Retinal pigment epithelial cell (primary cell): ENCODE measurements at regions not wholly inside any gene's neighbourhood (a gene's known extent, or its start where the extent isn't known, plus 50 kb on each side); places are given as distances from the start of the nearest gene placed in this dataset.

Experiments
- DNase-seq: peaks from one replicate; pipeline ENCODE4 v3.0.0-alpha.2; 2010; ENCODE audit warnings: low read depth
- H3K4me3 ChIP-seq: 2 replicates; pipeline ENCODE4 v1.5.1; 2011; ENCODE audit warnings: mild to moderate bottlenecking, low read length, control low read depth, moderate library complexity
- CTCF ChIP-seq: conservative IDR thresholded peaks from 2 replicates; pipeline ENCODE4 v1.5.1; 2011; ENCODE audit warnings: low read depth, low read length, control low read depth, inconsistent platforms

GRCh38 chr6:3594201-3594600 lies 137.4 kb upstream of the SLC22A23 start:
- TF ChIP-seq CTCF = no peak
- no peak for DNase-seq
- H3K4me3 ChIP-seq = no peak overlapping the region

DNA sequence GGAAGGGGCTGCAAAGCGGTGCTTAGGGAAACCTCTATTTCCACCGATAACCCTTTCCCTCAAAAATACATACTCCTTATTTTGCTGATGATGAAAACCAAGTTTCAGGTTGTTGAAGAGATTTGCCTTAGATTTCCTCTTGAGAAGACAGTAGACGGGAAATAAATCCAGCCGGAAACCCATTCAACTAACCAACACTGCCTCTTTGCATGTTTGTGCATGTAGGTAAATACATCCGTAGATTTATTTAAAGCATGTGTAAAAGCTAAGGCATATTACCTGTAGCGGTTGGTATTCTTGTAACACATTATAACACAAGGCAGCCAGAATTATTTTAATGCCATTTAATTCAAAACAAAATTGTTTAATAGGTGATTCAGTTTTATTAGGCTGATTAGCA lies 136.3 kb upstream of the SLC22A23 start:
- no peak for TF ChIP-seq CTCF
- no peak overlapping the region for H3K4me3 ChIP-seq
- DNase-seq = no peak

DNA sequence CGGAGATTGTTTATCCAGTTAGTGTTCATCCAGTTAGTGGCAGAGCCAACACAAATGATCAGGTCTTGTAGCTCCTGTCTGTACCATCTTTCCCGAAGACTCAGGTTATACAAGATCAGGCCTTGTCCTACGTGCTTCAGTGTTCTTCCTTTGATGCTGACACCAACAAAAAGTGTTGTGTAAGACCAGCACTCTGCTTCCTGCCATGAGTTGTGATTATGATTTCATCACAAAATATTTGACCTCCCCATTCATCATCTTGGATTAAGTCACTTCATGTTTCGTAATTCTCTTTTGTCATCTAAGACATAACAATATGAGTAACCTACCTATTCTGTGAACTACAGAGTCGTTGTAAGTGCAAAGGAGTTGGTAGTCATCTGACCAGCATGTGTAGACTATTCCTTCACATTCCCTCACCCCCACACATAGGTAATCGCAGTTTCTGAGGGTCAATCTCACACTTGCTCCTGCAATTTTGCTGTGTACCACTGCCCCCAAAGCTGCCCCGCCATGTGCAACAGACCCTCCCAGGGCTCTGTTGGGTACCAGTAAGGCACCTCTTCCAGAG lies 135.6 kb upstream of the SLC22A23 start:
- DNase-seq = peak; percentile 66
- no peak overlapping the region for H3K4me3 ChIP-seq
- no peak for TF ChIP-seq CTCF

DNA sequence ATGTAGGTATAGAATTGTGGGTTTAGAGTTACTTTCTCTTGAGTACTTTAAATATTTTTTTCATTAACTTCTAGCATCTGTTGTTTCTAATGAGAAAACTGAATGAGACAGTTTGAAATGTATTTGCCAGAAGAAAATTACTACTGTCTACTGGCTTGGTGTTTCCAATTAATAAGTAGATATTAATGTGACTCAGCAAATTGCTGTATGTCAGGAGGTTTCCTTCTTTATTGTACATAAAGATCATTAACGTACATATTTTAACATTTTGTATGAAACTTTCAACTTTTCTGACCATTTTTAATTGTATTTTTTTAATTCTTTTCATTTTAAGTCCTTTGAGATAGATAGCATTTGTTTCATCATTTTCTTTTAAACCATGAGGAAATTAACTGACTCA lies 135.1 kb upstream of the SLC22A23 start:
- DNase-seq = no peak
- no peak for TF ChIP-seq CTCF
- H3K4me3 ChIP-seq = no peak overlapping the region

DNA sequence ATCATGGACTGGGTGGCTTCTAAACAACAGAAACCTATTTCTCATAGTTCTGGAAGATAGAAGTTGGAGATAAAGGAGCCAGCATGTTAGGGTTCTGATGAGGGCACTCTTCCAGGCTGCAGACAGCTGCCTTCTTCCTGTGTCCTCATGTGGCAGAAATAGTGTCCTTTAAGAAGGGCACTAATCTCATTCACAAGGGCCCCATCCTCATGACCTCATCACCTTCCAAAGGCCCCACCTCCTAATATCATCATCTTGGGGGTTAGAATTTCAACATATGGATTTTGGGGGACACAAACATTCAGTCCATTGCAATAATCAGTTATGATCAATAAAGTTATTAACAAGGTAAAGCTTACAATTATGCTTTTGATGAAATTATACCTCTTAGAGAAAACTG lies 130.8 kb upstream of the SLC22A23 start:
- no peak overlapping the region for H3K4me3 ChIP-seq
- TF ChIP-seq CTCF = no peak
- DNase-seq = no peak

GRCh38 chr6:3585320-3585935 lies 128.6 kb upstream of the SLC22A23 start:
- H3K4me3 ChIP-seq = no peak overlapping the region
- no peak for DNase-seq
- no peak for TF ChIP-seq CTCF

DNA sequence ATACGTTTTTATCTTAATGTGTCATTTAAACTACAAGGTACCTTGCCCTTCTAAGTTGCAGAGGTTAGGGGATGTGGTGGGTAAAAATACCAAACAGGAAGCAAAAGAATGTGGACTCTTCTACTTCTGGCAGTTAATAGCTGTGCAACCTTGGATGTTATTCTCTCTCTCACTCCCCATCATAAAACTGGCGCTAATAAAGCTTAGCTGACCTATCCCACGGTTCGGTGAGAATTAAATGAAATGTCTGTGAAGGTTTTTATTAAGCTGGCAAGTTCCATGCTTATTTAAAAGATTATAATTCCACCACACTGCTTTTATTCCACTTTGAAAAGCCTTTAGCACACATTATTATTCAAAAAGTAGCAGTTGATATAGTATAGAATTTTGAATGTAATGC lies 127.8 kb upstream of the SLC22A23 start:
- TF ChIP-seq CTCF = no peak
- peak; percentile 58 for DNase-seq
- H3K4me3 ChIP-seq = no peak overlapping the region
